ENCODE measurements at regions not wholly inside any gene's neighbourhood (a gene's known extent, or its start where the extent isn't known, plus 50 kb on each side); places are given as distances from the start of the nearest gene placed in this dataset.

DNA sequence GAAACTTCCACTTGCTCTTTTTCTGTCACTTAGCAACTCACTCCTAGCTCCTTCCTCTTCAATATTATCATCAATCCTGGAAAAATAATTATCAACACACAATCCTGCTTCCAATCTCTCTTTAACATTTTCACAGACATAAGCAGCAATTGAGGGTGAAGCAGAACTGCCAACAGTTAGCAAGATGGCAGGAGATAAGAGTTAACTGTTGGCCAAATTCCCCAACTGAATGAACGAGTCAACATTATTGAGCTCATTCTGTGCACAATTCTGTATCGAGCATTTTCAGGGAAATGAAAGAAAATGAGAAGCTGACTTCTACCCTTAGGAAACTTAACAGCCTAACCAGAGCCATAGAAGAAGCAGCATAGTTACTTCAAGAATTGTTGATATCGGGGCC, 152.0 kb downstream of the KCNA5 start:
- no peak for DNase-seq (ENCODE audit: low read depth in 2 of 2)

DNA sequence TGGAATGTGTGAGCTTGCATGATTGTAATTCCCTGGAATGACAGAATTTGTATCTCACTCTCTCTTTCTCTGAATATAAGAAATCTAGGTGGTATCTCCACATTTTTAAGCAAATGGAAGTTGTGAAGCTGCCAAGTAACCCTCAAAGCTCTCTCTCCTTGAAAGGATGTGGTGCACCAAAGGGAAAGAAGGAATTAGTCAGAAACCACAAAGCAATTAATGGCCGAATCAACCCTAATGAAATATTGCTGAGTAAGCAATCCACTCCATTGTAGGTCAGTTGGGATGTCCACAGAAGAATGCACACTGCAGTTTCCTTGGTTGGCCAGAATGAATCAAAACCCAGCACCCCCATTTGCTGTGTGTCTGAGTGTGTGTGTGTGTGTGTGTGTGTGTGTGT, 153.5 kb downstream of the KCNA5 start:
- DNase-seq (ENCODE audit: low read depth in 2 of 2) = no peak

DNA sequence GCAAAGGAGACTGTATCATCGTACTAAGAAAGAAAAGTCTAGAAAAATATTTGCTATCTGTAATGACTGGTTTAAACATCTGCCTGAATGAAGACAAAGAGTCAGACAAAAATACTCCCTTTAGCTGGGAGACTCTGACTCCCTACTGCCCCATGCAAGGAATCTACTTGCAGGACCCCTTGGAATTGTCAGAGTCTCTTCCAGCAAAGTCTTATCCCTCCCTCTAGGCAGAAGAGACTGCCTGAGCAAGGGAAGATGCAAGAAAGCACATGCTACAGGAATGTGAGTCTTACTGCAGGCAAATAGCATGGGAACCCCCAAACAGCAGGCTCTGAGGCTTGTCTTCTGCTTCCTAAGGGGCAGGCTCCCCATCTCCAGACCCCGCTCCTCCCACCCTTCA, 154.0 kb downstream of the KCNA5 start:
- DNase-seq (ENCODE audit: low read depth in 2 of 2) = no peak

DNA sequence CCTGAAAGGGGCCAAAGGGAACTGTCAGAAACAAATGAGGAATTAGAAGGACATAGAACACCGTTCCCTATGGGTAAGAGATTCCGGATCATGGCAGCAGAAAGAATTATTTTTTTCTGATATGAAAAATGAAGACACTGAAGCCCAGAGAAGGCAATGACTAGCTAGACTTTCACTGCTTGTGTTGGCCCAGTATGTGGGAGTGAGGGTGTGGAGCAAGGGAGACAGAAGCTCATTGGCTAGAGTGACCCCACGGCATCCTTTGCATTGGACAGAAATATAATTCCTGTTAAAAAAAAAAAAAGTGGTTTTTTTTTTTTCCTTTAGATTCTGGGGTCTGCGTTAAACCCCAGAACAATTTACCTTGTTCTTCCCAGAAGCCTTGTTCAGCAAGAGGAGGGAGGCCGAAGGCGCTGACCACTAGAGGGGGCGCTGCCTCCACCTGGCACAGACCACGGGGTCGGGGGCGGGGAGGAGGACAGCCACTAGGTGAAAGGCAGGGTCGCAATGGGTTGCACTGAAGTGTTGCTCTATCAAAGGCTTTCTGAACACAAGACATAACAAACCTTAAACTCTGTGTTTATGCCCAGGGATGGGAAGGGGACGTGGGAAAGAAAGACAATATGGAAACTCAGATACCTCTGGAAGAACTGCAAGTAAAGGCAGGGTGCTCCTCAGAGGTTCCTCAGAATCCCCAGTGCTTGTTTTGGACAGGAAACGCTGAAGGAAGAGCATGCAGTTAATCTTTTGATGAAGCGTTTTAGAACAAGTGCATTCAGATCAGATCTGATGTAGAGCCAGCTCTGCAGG, 156.8 kb downstream of the KCNA5 start:
- DNase-seq (ENCODE audit: low read depth in 2 of 2) = peak in 1 of 2 experiments; percentile 33

DNA sequence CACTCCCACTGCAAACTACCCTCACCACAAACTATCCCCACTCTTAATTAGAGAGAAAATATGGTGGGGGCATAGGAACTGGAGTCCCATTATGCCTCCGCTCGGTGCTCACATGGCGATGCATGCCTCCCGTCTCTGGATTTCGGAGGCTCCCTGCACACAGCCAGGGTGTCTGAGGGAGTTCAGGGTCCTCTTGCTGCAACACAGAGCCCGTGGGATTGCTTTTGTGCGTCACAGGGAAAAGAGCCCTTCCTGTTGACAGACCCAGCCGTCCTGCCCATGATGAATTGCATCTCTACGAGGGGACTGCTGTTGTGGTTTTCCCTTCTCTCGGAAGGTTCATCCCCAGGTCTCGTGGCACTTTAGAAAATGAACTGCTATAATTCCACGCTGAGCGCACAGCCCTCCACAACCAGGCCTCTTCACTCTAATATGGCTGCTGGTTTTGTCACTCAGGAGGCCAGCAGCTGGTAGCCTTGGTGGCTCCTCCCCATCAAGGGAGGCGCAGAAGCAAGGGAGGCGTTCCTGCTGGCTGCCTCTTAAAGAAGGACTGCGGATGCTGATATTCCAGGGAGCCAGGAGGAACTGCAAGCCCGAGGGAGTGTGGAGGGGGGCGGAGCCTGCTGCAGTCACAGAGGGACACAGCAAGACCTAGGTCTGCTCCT, 158.0 kb downstream of the KCNA5 start:
- no peak for DNase-seq (ENCODE audit: low read depth in 2 of 2)

DNA sequence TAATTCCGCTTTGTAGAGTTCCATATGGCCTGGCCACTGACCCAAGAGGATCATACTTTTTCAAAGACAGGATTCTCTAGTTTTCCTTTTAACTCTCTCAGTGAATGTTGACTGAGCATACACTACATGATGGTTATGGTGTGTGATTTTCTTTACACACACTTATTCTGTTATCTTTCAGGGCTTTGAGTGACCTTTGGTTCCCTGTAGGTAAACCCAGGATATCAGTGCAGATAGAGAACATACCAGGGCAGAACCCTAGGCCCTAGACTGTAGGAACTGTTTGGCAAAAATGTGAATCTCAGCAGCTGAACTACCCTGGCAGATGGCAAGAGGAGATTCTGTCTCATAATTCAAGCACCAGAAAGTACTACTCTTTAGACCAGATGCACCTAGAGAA, 159.6 kb downstream of the KCNA5 start:
- DNase-seq (ENCODE audit: low read depth in 2 of 2) = no peak

DNA sequence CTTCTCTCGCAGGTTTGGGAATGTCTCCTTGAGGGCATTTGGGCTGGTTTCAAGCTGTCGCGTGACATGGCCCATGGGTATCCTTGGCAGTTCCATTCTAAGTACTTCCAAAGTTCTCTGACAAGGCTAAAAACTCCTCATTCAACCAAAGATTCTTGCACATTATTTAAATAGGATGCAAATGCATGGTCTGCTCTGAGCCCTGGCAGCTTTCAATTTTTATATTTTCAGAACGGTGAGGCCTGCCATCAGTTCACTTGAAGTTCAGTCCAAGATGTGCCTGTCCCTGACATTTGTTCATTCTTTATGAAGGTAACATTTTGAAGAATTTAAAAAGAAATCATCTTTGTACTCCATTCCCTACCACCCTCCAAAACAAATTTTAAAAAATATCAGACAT, 160.0 kb downstream of the KCNA5 start:
- DNase-seq (ENCODE audit: low read depth in 2 of 2) = no peak

DNA sequence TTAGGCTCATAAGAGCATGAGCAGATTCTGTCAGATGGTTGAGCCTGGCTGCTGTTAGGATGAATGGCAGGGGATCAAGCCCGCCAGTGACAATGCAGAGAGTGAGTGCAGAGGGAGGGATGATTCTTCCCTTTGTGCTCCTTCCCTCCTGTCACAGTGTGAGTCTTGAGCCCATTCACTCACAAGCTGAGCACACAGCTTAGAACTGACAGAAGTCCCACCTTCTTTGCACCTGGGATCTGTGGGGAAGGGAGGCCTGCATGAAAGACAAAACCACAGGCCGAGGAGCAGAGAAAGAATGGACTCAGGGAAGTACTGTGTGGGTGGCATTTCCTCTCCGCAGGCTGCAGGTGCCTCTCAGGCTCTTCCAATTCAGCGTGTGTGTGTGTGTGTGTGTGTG, 160.6 kb downstream of the KCNA5 start:
- DNase-seq (ENCODE audit: low read depth in 2 of 2) = no peak

DNA sequence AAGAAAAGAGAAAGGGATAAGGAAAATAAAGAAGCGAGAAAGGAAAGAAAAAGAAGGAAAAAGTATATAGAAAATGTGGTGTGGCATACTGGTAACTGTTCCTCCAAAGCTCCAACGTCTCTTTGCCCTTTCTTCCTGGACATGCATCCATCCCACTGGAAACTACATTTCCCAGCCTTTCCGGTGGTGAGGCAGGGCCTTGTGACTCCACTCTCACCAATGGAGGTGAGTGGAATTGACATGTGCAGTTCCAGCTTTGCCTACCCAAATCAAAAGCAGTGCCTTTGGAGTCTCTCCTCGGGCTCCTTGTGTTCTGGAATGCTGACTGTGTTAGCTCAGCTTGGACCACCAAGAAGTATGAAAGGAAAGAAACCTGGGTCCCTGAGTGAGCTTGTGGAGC, 161.2 kb downstream of the KCNA5 start:
- DNase-seq (ENCODE audit: low read depth in 2 of 2) = no peak

DNA sequence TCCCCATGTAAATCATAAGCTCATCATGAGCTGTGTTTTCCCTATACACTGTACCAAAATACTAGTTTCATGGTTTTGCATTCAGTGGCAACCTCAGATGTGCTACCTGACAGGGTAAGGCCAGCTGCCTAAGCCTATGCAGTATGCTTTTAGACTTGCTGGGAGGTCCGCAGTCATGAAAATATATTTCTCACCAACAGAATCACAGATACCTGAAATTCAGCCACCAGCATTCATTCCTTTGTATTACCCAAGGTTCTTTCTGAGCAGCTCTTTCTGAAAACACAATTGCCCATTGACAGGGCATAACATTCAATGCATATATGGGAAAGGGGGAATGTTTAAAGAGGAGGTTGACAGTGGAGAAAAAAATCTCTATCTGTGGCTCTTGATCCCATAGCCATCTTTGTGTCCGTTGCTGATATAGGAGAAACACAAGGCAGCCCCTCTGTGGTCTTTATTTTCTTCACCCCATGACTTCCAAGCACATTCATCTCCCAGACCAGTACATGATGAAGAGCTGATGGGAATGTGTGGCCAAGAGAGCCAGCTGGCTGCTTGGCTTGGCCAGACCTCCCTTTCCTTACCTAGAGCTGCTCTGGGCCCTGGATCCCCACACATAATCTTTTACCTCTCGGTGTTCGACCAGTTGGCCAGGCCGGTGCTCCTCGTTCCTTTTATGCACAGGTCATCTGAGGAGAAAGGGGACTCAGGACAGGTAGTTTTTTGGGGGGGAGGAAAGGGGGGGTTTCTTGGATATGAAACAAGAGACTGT, 162.9 kb downstream of the KCNA5 start:
- no peak for DNase-seq (ENCODE audit: low read depth in 2 of 2)

DNA sequence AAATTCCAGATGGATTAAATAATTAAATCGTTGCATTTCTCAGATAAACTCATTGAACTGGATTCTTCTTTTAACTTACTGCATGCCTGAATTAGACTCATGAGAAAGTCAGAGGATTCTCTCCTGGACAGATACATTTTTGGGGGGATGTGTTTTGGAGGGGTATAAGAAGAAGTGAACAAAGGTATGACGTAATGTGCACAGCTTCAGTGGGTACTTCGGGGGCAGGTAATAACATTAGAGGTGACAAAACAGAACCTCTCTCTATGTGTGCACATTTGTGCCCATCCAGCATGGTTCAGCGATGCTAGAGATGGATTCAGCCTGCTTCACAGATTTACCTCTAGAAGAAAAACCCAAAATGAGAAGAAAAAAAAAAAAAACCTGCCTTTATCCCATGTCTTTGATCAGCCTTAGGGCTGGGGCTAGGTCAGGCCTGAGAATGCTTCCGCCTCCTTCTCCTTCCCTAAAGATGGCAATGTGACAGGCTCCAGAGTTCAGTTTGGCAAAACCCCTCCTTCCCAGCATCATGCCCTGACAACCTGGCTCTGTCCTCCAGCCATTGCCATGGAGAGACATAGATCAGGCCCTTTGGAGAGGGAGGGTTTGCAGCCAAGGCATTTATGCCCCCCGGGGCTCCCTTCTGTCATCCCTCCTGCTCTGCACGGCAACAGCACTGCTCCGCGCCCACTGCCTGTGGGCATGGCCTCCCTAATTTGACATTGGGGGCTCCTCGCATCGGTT, 166.7 kb downstream of the KCNA5 start:
- DNase-seq (ENCODE audit: low read depth in 2 of 2) = no peak

DNA sequence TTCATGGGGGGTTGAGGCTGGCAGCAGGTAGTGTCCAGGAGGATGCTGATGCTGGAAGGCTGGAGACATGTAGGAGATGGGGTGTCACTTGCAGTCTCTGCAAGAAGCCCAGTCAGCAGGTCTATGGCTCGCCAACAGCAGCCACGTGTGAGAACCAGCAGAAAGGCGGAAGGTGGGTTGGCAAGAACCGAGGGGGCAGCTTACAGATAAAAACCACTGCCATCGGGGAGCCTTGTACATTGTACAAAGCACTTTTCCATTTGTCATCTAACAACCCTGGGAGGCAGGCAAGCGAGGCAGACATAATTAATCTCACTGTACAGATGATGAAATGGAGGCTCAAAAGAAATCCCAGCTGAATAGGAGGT, 167.2 kb downstream of the KCNA5 start:
- DNase-seq (ENCODE audit: low read depth in 2 of 2) = no peak

DNA sequence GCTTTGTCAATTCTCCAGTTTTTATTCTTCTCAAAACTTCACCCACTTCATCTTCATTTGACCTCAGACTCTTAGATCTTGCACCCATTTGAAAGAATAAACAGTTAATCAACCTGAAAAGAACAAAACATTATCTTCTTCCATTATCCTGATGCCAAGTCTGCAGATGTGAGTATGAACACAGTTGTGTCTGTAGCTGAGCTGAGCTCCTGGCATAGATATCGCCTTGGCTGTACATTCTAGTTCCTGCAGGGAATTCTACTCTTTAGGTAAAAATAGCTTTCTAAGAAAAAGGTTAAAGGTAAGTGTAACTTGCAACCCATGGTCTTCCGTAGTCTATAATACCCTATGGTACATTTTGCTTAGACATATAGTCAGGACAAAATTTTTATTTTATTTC, 169.7 kb downstream of the KCNA5 start:
- DNase-seq (ENCODE audit: low read depth in 2 of 2) = no peak

DNA sequence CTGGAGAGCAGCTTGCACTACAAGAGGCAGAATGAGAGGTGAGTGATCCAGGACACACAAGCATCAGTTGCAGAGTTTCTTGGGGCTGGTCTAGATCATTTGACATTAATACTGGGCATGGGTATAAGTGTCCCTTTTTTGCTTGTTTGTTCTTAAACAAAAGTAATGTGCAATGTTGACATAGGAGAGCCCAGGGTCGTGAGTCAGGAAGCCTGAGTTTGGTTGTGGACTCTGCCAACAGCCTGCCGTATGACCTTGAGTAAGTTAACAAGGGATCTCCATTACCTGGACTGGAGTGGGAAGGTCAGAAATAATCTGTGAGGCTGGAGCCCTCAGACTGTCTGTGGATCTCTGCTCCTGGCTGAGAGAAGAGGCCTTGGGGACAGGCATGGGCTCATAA, 170.3 kb downstream of the KCNA5 start:
- no peak for DNase-seq (ENCODE audit: low read depth in 2 of 2)

DNA sequence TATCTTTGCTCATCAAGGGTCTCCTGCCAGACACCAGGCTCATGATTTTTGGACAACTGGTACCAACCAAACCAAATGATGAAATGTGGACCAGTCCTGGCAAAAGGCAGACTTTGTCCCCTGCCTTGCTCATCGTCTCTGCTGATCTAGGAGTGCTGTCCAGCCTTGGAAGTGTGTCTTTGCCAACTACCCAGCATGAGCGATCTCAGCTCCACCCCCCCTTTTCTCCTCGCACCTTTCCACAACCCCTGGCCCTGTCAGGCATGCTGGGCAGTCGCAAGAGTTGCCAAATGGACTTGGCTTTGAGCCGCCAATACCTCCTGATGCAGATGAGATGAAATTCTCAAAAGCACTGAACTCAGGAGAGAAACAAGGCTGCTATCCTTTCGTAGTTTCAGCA, 174.3 kb downstream of the KCNA5 start:
- DNase-seq (ENCODE audit: low read depth in 2 of 2) = no peak

DNA sequence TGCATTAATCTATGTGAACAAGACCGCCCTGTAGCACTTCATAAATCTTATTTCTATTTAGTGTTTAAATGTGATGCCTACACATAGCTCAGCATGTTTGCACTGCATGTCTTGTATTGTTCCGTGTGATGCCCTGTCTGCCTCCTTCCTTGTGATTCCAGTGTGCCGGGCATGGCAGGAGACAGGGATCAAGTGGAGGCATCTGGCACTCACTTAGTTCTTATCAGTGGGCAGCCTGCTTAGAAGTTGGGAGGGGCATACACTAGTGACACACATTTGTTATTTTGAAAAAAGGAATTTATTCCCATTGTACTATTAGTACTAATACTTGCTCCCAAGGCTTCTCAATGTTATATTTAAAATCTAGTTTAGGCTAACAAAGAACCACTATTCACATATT, 176.4 kb downstream of the KCNA5 start:
- DNase-seq (ENCODE audit: low read depth in 2 of 2) = no peak

DNA sequence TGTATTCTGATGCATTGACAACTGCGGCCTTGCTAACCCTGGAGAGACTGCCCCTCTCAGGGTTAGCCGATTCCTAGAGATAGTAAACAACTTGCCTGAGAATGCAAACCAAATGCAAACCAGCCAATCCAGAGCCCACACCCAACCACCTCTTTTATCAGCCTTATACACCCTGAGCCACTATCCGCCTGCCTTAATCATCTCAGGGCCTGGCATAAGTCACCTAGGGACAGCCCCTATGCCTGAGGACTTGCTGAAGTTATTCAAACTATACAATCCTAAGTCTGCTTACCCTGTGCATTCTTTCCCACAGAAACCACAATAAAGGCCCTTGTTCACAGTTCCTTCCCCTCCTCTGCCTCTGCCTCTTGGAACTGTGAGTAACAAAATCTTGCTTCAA, 177.2 kb downstream of the KCNA5 start:
- peak in 1 of 2 experiments; percentile 11 for DNase-seq (ENCODE audit: low read depth in 2 of 2)

DNA sequence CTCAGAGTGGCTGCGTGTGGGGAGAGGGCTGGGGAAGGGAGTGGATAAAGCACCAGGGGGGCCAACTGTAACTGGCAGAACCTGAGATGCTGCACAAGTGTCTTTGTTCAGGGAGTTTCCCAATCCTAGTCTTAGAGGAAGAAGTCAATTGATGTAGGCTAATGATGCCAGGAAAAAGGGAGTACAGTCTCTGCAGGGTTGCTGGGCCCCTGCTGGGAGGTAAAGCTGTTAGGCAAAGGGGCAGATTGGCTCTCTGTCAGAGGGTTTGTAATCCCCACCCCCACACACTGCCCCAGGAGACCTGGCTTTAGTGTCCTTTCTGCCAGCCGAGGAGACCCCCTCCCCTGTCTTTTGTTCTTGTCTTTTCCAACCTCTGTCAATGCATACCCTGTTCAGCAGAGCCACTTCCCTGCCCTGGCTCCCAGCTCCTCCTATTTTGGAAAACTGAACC, 178.4 kb downstream of the KCNA5 start:
- DNase-seq (ENCODE audit: low read depth in 2 of 2) = no peak

DNA sequence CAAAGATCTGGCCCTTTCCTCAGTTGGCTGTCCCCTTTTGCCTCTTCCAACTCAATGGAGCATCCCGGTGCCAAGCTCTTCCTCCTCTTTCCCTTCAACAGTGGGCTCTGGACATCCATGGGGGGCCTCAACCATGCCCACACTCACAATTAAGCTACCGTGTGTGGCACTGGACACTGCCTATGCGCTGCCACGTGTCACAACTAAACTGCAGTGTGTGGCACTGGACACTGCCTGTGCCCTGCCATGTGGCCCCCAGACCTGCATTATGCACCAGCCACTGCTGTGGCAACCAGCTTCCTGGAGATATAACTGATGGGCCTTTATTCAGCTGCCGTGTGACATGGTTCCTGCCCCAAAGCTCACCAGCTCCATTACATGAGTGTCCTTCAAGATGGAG, 179.1 kb downstream of the KCNA5 start:
- DNase-seq (ENCODE audit: low read depth in 2 of 2) = no peak

DNA sequence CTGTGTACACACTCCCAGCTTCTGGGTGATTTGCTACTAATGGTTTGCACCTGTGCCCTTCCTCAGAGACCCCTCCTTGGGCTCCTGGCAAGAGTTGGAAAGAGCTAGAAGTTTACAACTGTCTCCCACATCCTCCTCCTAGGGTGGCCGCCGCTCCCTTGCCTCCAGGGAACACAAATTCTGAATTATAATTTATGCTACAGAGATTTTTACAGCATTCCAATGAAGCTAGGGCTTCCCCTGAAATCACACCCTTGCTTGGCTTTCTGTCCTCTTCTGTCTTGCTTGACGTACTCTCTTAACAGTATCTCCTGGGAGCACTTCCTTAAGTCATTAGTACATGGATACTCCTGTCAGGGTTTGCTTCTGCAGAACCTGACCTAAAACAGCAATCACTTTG, 180.2 kb downstream of the KCNA5 start:
- no peak for DNase-seq (ENCODE audit: low read depth in 2 of 2)

DNA sequence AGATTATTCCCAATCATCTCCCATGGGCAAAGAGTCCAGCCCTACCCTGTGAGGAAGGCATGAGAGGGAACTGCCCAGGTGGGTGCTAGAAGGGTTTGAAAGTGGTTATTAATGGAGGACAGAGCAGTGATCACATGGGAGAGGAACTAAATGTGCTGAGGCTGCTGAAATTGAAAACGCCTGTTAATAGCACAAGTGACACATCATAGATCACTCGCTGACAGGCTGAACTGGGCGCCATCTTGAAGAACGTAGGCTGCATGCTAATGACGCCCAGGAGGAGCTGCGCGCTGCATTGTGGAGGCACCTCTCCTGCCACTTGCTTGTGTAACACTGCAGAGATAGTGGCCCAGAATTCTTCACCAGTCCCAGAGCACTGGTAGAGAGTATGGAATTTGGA, 182.9 kb downstream of the KCNA5 start:
- DNase-seq (ENCODE audit: low read depth in 2 of 2) = no peak

DNA sequence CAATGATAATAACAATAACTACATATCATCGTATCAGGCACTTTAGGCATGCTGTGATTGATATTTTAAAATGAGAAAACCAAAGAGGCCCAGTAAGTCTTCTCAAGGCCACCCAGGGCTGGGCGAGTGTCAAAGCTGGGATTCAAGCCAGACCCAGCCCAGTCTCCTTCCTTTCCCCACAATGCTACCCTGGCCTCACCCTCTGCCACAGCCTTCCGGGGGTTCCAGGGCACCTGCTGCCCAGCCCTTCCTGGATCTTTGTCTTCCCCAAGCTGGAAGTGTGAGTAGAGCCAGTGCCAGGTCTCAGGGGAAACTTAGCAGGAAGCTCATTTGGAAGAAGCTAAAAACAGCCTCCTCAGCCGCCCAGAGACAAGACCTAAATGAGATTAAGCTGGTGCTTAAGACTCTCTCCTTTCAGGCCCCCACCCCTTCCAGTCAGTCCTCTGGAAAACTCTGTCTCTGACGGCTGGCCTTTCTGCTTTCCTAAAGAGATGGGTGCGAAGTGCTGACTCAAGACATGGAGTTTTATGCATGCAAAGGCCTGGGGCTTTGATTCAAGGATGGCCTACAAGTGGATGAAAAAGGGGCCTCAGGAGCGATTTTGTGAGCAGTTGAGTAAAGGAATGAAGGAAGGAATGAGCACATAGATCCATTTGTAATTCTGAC, 184.2 kb downstream of the KCNA5 start:
- DNase-seq (ENCODE audit: low read depth in 2 of 2) = no peak
